Suppressor macrophage treated with lipopolysaccharide for 1 hour (primary cell): ENCODE measurements at regions not wholly inside any gene's neighbourhood (a gene's known extent, or its start where the extent isn't known, plus 50 kb on each side); places are given as distances from the start of the nearest gene placed in this dataset.
"Not testable (repeated sequence)": the region's sequence is repeated elsewhere in the genome, so short reads cannot be mapped to it uniquely, and the experiment has no call there.

Source experiments
- DNase-seq, 3 donors: peaks; one replicate each; pipeline ENCODE4 v3.0.0-alpha.2; 2020 to 2022

- DNase-seq: no peak
Observed at GRCh38 chr5:28725001-28725400, 1686.6 kb upstream of the CDH9 start.

DNA sequence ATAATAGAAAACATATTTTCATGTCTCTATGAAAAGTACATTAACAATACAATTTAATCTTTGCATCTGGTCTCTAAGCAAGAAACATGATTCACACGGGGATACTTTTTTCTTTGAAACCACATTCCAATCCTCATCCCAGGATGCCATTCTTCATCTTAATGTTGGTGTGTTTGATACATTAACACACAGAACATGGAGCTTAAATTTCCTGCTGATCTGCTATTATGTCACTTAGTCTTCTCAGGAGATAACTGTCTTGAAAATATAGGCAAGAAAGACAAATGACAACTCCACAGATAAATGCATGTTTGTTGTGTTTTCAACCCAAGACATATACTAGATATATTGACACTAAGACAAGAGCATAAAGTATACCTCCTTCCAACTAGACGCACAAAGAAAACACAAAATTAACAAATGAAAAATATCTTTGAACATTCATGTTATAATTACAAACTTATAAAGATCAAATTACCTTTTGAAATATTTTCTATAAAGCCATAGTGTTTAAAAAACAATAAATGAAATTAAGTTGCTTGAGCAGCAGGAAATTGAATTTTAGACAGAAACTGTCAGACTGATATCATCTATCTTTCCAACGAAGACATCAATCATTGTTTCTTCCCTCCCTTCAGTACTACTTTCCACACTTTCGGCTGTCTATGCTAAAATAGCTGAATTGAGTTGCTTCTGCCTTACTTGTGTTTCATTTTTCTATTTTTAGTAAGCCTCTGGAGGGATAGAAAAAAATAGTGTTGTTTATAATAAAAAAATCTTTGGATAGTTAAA lies 1676.7 kb upstream of the CDH9 start:
- DNase-seq: no peak

- DNase-seq: no peak
Observed at GRCh38 chr5:28710360-28710759, 1672.0 kb upstream of the CDH9 start.

GRCh38 chr5:28708472-28708871 lies 1670.1 kb upstream of the CDH9 start:
- DNase-seq: no peak

DNA sequence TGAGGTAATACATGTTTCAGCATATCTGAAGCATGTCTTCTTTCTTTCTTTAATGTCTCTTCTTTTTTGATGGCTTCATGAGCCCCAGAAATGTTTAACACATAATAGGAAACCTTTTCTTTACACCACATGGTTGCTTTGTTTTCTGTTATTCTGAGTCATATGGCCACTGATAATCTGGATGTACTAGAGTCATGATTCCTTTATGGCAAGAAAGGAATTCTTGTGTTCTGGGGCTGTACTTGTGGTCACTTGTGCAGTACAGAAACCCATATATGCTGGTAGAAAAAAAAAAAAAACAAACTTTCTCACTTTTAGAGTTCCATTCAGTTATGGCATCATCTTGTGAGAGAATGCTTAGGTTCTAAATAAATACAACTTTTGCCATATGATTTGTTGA lies 1669.3 kb upstream of the CDH9 start:
- no peak for DNase-seq

- no peak for DNase-seq
Observed at GRCh38 chr5:28703651-28704260, 1665.4 kb upstream of the CDH9 start.

- no peak for DNase-seq
Observed at GRCh38 chr5:28691526-28691925, 1653.1 kb upstream of the CDH9 start.

DNA sequence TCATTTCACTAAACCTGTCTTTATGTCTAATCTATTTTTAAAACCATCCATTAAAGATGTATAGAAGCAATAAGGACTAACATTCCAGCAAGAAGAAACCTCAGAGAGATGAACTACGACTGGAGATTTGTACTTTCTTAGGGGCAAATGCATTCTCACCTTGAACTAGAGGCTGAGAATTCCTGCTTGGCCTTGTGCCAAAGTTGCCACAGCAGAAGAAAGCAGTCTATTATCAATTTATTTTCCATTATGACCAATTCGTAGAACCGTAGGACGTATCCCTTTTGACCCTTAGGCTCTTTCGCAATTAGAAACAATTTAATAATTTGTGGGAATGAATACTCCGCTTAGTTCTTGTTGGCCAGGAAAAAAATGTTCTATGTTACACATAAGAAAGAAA lies 1647.4 kb upstream of the CDH9 start:
- DNase-seq: no peak

GRCh38 chr5:28678899-28679298 lies 1640.5 kb upstream of the CDH9 start:
- DNase-seq: no peak

DNA sequence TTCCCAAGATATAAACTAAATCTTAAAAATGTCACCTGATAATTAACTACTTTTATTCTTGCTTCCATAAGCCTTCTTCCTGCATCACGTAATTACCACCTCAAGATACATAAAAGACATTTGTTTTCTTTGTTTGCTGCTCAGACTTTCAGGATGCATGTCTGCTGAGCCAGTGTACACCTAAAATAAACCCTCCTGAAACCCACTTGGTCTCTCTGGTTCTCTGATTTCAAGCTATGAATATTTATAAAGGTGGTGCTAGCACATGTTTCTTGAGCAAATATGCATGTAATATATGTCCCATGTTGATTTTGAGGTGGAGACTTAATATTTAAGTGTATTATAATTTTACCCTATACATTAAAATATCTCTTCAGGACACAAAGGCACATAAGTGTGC lies 1627.7 kb upstream of the CDH9 start:
- DNase-seq: no peak

GRCh38 chr5:28648108-28648507 lies 1609.7 kb upstream of the CDH9 start:
- no peak for DNase-seq

GRCh38 chr5:28632607-28633006 lies 1594.2 kb upstream of the CDH9 start:
- DNase-seq: no peak

DNA sequence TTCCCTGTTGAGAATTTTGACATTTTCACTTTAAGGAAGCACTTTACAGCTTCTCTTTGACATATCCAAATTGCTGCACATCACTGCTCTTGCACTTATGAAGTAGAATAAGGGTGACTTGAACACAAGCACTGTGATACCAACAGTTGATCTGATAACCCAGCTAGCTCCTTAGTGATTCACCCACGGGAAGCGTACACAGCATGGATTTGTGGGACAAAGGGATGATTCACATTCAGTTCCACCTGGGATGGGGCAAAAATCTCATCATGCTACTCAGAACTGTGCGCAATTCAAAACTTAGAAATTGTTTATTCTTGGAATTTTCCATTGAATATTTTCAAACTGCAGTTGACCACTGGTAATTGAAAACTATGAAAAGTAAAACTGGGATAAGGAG lies 1565.5 kb upstream of the CDH9 start:
- DNase-seq: no peak

- no peak for DNase-seq
Observed at GRCh38 chr5:28602429-28602828, 1564.0 kb upstream of the CDH9 start.

- DNase-seq: not testable (repeated sequence)
Observed at GRCh38 chr5:28596707-28597106, 1558.3 kb upstream of the CDH9 start.

- no peak for DNase-seq
Observed at GRCh38 chr5:28580616-28581015, 1542.2 kb upstream of the CDH9 start.

DNA sequence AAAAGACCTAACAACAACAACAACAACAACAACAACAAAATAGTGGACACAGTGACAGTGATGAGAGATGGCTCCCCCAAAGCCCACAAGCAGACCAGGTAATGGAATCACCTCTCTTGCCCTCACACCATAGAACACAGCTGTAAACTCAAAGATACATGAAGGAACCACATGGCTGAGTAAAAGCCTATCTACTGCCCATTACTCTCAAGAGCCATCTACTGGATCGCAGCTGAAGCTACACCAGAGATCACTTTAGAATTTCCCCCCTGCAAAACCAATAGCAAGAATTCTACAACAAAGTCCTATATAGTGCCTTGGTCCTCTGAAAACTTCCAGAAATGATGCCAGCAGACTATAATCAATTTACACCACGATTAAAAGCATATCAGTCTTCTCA lies 1537.6 kb upstream of the CDH9 start:
- DNase-seq: no peak

DNA sequence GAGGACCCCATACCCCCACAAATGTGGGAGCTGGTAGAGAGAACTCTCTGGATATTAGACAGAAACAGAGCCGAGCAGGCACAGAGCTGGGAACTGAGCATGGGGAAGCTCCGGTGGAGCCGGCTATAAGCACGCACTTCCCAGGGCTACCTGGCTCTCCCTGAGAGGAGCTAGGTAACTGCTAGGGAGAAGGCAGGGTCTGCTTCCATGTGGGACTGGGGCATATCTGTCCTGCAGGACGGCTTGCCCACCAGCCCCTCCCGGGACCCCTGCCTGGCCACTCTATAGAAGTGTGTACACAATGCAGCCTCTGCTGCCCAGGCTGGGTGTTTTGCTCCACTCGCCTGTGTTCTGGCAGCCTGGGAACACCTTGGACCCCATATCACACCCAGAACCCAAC lies 1537.0 kb upstream of the CDH9 start:
- no peak for DNase-seq

DNA sequence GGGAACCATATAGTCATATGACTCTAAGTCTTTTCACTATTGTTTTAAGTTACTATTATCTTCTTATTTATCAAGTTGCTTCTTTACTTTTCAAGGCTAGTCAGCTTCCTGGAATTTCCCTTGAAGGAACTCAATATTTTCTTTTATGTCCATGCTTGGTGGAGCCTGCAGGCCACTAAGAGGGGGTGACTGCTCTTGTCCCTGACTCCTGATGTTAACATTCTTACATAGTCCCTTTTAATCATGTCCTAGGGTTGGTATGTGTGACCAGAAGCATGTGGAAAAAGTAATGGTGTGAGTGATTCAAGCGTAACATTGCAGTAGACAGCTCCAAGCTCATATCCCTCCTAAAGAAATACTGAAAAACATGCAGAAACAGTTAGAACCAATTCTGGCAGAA lies 1536.2 kb upstream of the CDH9 start:
- DNase-seq: no peak

GRCh38 chr5:28567048-28567447 lies 1528.7 kb upstream of the CDH9 start:
- DNase-seq: no peak

DNA sequence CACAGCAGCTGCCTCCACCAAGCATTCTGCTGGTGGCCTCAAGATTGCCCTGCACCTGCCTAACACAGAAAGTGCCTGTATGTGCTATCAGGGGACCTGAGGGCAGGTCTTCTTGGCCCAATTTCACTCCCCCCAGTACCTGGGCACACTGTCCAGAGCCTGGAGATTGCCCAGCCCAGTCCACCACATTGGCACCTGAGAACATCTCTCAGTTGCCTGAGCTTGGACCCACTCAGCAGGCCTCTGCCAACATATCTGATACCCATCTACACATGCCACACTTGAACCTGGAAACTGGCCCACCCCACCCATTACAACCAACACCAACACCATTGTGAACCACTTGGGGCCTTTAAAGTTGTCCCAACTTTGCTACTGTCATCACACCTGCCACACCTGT lies 1523.1 kb upstream of the CDH9 start:
- no peak for DNase-seq

- DNase-seq: no peak
Observed at GRCh38 chr5:28558196-28558595, 1519.8 kb upstream of the CDH9 start.

- DNase-seq: no peak
Observed at GRCh38 chr5:28557114-28557513, 1518.7 kb upstream of the CDH9 start.

GRCh38 chr5:28549588-28549987 lies 1511.2 kb upstream of the CDH9 start:
- no peak for DNase-seq

- no peak for DNase-seq
Observed at GRCh38 chr5:28548856-28549255, 1510.5 kb upstream of the CDH9 start.
